ENCODE measurements at regions not wholly inside any gene's neighbourhood (a gene's known extent, or its start where the extent isn't known, plus 50 kb on each side); places are given as distances from the start of the nearest gene placed in this dataset.
"Not testable (repeated sequence)": the region's sequence is repeated elsewhere in the genome, so short reads cannot be mapped to it uniquely, and the experiment has no call there.

GRCh38 chr12:74280156-74280655, 257.4 kb upstream of the ATXN7L3B start:
- H3K27ac ChIP-seq, result no peak overlapping the region
- TF ChIP-seq CTCF (IDR thresholded peaks at IDR 0.05), result no peak
- no peak for TF ChIP-seq ZFX (IDR thresholded peaks at IDR 0.05; ENCODE audit: borderline replicate concordance)

- not testable (repeated sequence) for H3K27ac ChIP-seq
Observed at GRCh38 chr12:74281401-74282180, 256.0 kb upstream of the ATXN7L3B start.

GRCh38 chr12:74283646-74284045, 254.0 kb upstream of the ATXN7L3B start:
- no peak overlapping the region for H3K27ac ChIP-seq
- TF ChIP-seq ZFX (IDR thresholded peaks at IDR 0.05; ENCODE audit: borderline replicate concordance) (no peak), CTCF (IDR thresholded peaks at IDR 0.05) (no peak)

- no peak overlapping the region for H3K27ac ChIP-seq
- TF ChIP-seq CTCF (IDR thresholded peaks at IDR 0.05) (no peak), ZFX (IDR thresholded peaks at IDR 0.05; ENCODE audit: borderline replicate concordance) (no peak)
Observed at GRCh38 chr12:74285773-74286172, 251.9 kb upstream of the ATXN7L3B start.

- TF ChIP-seq ZFX (IDR thresholded peaks at IDR 0.05; ENCODE audit: borderline replicate concordance) (no peak), CTCF (IDR thresholded peaks at IDR 0.05) (no peak)
- no peak overlapping the region for H3K27ac ChIP-seq
Observed at GRCh38 chr12:74286254-74286653, 251.4 kb upstream of the ATXN7L3B start.

GRCh38 chr12:74292351-74293194, 245.1 kb upstream of the ATXN7L3B start:
- no peak overlapping the region for H3K27ac ChIP-seq
- no peak for TF ChIP-seq ZFX (IDR thresholded peaks at IDR 0.05; ENCODE audit: borderline replicate concordance)
- TF ChIP-seq CTCF (IDR thresholded peaks at IDR 0.05), result no peak

- no peak overlapping the region for H3K27ac ChIP-seq
- TF ChIP-seq ZFX (IDR thresholded peaks at IDR 0.05; ENCODE audit: borderline replicate concordance), result no peak
- TF ChIP-seq CTCF (IDR thresholded peaks at IDR 0.05), result no peak
Observed at GRCh38 chr12:74293689-74294131, 243.9 kb upstream of the ATXN7L3B start.
